ENCODE measurements at regions not wholly inside any gene's neighbourhood (a gene's known extent, or its start where the extent isn't known, plus 50 kb on each side); places are given as distances from the start of the nearest gene placed in this dataset.

DNA sequence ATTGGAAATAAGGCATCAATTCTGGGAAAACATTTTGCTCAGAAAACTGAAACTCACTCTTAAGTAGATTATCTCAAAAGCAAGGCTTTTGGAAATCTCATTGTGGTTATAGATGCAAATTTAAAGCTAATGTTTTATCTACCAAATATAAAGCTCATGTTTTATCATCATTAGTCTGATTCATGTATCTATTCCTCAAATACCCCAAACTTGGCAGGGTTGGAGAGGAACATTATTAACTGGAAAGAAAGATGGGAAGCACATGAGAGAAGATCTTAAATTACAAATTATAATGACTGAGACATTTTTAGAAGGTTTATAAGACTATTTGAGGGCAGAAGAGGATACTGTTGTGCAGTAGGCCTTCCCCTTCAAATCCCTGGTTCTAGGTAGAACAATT lies 137.3 kb upstream of the TGFBR2 start:
- CTCF ChIA-PET (ENCODE audit: partially characterized antibody) = no interaction called here
- no peak overlapping the region for H2BK12ac ChIP-seq (ENCODE audit: low read depth, low read length)
- H3K4me3 ChIP-seq (ENCODE audit: extremely low read depth in 1 of 4, insufficient read depth in 2 of 4, low read depth in 3 of 4, low read length in 4 of 4) = no peak overlapping the region
- H3K79me2 ChIP-seq (ENCODE audit: control insufficient read depth in 1 of 2, insufficient read depth in 2 of 2, low read length in 2 of 2) = no peaks in the 10 kb centered on the region
- H3K14ac ChIP-seq (ENCODE audit: insufficient read length) = no peak overlapping the region
- no peak overlapping the region for H3K9ac ChIP-seq (replicated peaks in 1 of 4; ENCODE audit: extremely low read depth in 1 of 4, low read depth in 3 of 4, low read length in 3 of 4)
- no peaks in the 10 kb centered on the region for H3K9me3 ChIP-seq (ENCODE audit: insufficient read depth in 2 of 2, low read depth in 1 of 2, low read length in 1 of 2)
- H4K91ac ChIP-seq (replicated peaks; ENCODE audit: insufficient read length, low read length) = no peak overlapping the region
- no peak overlapping the region for H2BK5ac ChIP-seq (ENCODE audit: low read depth, low read length)
- no peaks in the 10 kb centered on the region for H3K36me3 ChIP-seq (ENCODE audit: control insufficient read depth in 2 of 4, insufficient read depth in 4 of 4, low read length in 3 of 4)
- POLR2A ChIA-PET (ENCODE audit: partially characterized antibody) = no interaction called here
- H4K8ac ChIP-seq (ENCODE audit: extremely low read depth, insufficient read depth, low read length) = no peak overlapping the region
- no peak overlapping the region for H3K23ac ChIP-seq (ENCODE audit: insufficient read length)
- no peak overlapping the region for H2BK20ac ChIP-seq (ENCODE audit: low read length)
- H2AK5ac ChIP-seq (ENCODE audit: low read depth, low read length) = no peak overlapping the region
- no peak overlapping the region for H2BK120ac ChIP-seq (replicated peaks; ENCODE audit: low read depth, low read length)
- DNase-seq (ENCODE audit: low read depth in 1 of 2, low spot score in 2 of 2) (no peak), FAIRE-seq (no peak)
- no peak overlapping the region for H2AFZ ChIP-seq (ENCODE audit: low read length)
- no peak overlapping the region for H3K27ac ChIP-seq (ENCODE audit: low read depth, low read length)
- H3K27me3 ChIP-seq (replicated peaks in 1 of 4; ENCODE audit: control insufficient read depth in 3 of 4, extremely low read depth in 1 of 4, insufficient read depth in 3 of 4, low read length in 3 of 4) = no peaks in the 10 kb centered on the region
- no peak overlapping the region for H3K4me2 ChIP-seq (ENCODE audit: insufficient read depth in 1 of 2, low read depth in 2 of 2, low read length in 2 of 2)
- H3K4me1 ChIP-seq (replicated peaks in 1 of 4; ENCODE audit: control insufficient read depth in 3 of 4, insufficient read depth in 4 of 4, low read length in 3 of 4) = peaks cover 0 to 3% (median 0%) of the 10 kb centered on the region in 4 experiments; a peak in 1 of 7 replicates
- H3K4ac ChIP-seq (replicated peaks; ENCODE audit: insufficient read length, low read depth, low read length) = no peak overlapping the region
- H3K56ac ChIP-seq (replicated peaks; ENCODE audit: insufficient read length, low read depth, low read length) = no peak overlapping the region
- H2BK15ac ChIP-seq (ENCODE audit: low read length) = no peak overlapping the region
- H3K79me1 ChIP-seq (ENCODE audit: low read depth, low read length) = no peaks in the 10 kb centered on the region
- TF ChIP-seq RXRA (IDR thresholded peaks at IDR 0.05; ENCODE audit: insufficient read depth, low read depth, low read length) (no peak), HDAC2 (IDR thresholded peaks at IDR 0.05; ENCODE audit: borderline replicate concordance in 1 of 2, low read depth in 2 of 2, low read length in 2 of 2) (no peak), EP300 (IDR thresholded peaks at IDR 0.05; ENCODE audit: borderline replicate concordance in 1 of 2, low read depth in 2 of 2, low read length in 2 of 2) (no peak), MAX (IDR thresholded peaks at IDR 0.05) (no peak), ATF3 (IDR thresholded peaks at IDR 0.05; ENCODE audit: insufficient read depth, low read depth, low read length) (no peak), RFX5 (IDR thresholded peaks at IDR 0.05; ENCODE audit: borderline replicate concordance, low read depth, low read length) (no peak), MAFK (IDR thresholded peaks at IDR 0.05; ENCODE audit: low read depth, low read length) (no peak), POU5F1 (IDR thresholded peaks at IDR 0.05; ENCODE audit: low read depth, low read length) (no peak), RBBP5 (IDR thresholded peaks at IDR 0.05; ENCODE audit: borderline replicate concordance, low read depth, low read length) (no peak), SRF (IDR thresholded peaks at IDR 0.05; ENCODE audit: low read depth, low read length) (no peak), POLR2A (IDR thresholded peaks at IDR 0.05; ENCODE audit: control extremely low read depth in 1 of 2, low read depth in 2 of 2, low read length in 2 of 2) (no peak), TBP (IDR thresholded peaks at IDR 0.05; ENCODE audit: low read depth, low read length) (no peak), SIX5 (IDR thresholded peaks at IDR 0.05; ENCODE audit: low read depth, low read length) (no peak)
- H4K20me1 ChIP-seq (replicated peaks in 1 of 2; ENCODE audit: control insufficient read depth in 1 of 2, insufficient read depth in 2 of 2, low read length in 2 of 2) = no peaks in the 10 kb centered on the region
- H3K23me2 ChIP-seq (ENCODE audit: low read depth, low read length) = no peaks in the 10 kb centered on the region
- no peak overlapping the region for H3K18ac ChIP-seq (ENCODE audit: extremely low read depth, low read length)
- no peak overlapping the region for H4K5ac ChIP-seq (ENCODE audit: insufficient read length, low read depth, low read length)
